AG04450 (cell line): ENCODE measurements at regions not wholly inside any gene's neighbourhood (a gene's known extent, or its start where the extent isn't known, plus 50 kb on each side); places are given as distances from the start of the nearest gene placed in this dataset.

Experiments used
- CTCF ChIA-PET: fragments of 300-600, 350-600 bp; formaldehyde crosslinking; extraction: SDS; loops from one replicate; lab custom pipeline; 2022; ENCODE audit warnings: antibody characterized with exemption, inconsistent platforms; lab: Charles Lee
- POLR2A ChIA-PET: fragments of 350-600 bp; formaldehyde crosslinking; extraction: SDS; loops from one replicate; lab custom pipeline; 2021; ENCODE audit warnings: antibody characterized with exemption, inconsistent platforms; lab: Yijun Ruan, JAX
- DNase-seq: peaks from one replicate; pipeline ENCODE4 v3.0.0-alpha.2; 2011; ENCODE audit warnings: low read depth, low spot score
- H3K27ac ChIP-seq: one replicate; pipeline ENCODE4 v1.5.1; 2012; ENCODE audit warnings: low read depth, low read length, control low read depth
- H3K27me3 ChIP-seq: one replicate; pipeline ENCODE4 v1.6.0; 2012; ENCODE audit warnings: low read length; ENCODE audit not compliant: control insufficient read depth, insufficient read depth
- H3K4me3 ChIP-seq: 2 replicates; pipeline ENCODE4 v1.5.1; 2011; ENCODE audit warnings: mild to moderate bottlenecking, low read depth, low read length, control low read depth
- H3K9me3 ChIP-seq: 2 replicates; pipeline ENCODE4 v1.5.1; 2012; ENCODE audit warnings: low read length; ENCODE audit not compliant: control insufficient read depth, insufficient read depth
- CTCF ChIP-seq: IDR thresholded peaks from 2 replicates; pipeline ENCODE4 v1.5.1; 2011; ENCODE audit warnings: low read depth, low read length, control low read depth, inconsistent platforms

GRCh38 chr7:79684384-79684783, 230.9 kb upstream of the MAGI2 start:
- CTCF ChIA-PET, result no interaction called here
- no peak for TF ChIP-seq CTCF
- H3K4me3 ChIP-seq, result no peak overlapping the region
- no peaks in the 10 kb centered on the region for H3K27me3 ChIP-seq
- no peak for DNase-seq
- no peaks in the 10 kb centered on the region for H3K9me3 ChIP-seq
- POLR2A ChIA-PET, result no interaction called here
- H3K27ac ChIP-seq, result no peak overlapping the region

GRCh38 chr7:79683916-79684315, 230.4 kb upstream of the MAGI2 start:
- no peaks in the 10 kb centered on the region for H3K9me3 ChIP-seq

GRCh38 chr7:79683185-79683890, 229.9 kb upstream of the MAGI2 start:
- ChIA-PET CTCF (no interaction called here), POLR2A (no interaction called here)
- H3K27me3 ChIP-seq, result no peaks in the 10 kb centered on the region
- no peak overlapping the region for H3K4me3 ChIP-seq
- no peaks in the 10 kb centered on the region for H3K9me3 ChIP-seq
- no peak for DNase-seq
- no peak overlapping the region for H3K27ac ChIP-seq
- no peak for TF ChIP-seq CTCF

More at GRCh38 chr7:79683916-79684315, 230.4 kb upstream of the MAGI2 start:
- no peak overlapping the region for H3K27ac ChIP-seq
- H3K4me3 ChIP-seq, result no peak overlapping the region
- H3K27me3 ChIP-seq, result no peaks in the 10 kb centered on the region
- TF ChIP-seq CTCF, result no peak
- ChIA-PET CTCF (no interaction called here), POLR2A (no interaction called here)
- no peak for DNase-seq

GRCh38 chr7:79681454-79681853, 228.0 kb upstream of the MAGI2 start:
- POLR2A ChIA-PET, result no interaction called here
- no peak for TF ChIP-seq CTCF
- Histone ChIP-seq H3K4me3 (no peak overlapping the region), H3K9me3 (no peaks in the 10 kb centered on the region), H3K27ac (no peak overlapping the region), H3K27me3 (no peaks in the 10 kb centered on the region)
- DNase-seq, result no peak
- CTCF ChIA-PET, result no interaction called here

- CTCF ChIA-PET, result interaction anchor here (1.5 kb wide), 1 partner anchor 13 kb away, joined by 4 read pairs; no protein-coding TSS in a partner anchor
- no peak for TF ChIP-seq CTCF
- Histone ChIP-seq H3K4me3 (no peak overlapping the region), H3K27me3 (no peaks in the 10 kb centered on the region), H3K9me3 (peaks cover 4% of the 10 kb centered on the region; the same call in 1 of the 2 replicates), H3K27ac (no peak overlapping the region)
- no peak for DNase-seq
- POLR2A ChIA-PET, result no interaction called here
Observed at GRCh38 chr7:79673969-79674368, 220.5 kb upstream of the MAGI2 start.
